Left ventricle myocardium inferior (tissue), 1 donor: ENCODE measurements at regions not wholly inside any gene's neighbourhood (a gene's known extent, or its start where the extent isn't known, plus 50 kb on each side); places are given as distances from the start of the nearest gene placed in this dataset.

Experiments used
- DNase-seq: peaks from one replicate; pipeline ENCODE4 v3.0.0-alpha.2; 2020
- H3K27ac ChIP-seq: fragments of 200-600 bp; replicated peaks from 2 replicates; pipeline ENCODE4 v1.8.0; 2021
- H3K27me3 ChIP-seq: fragments of 200-600 bp; 2 replicates; pipeline ENCODE4 v1.8.0; 2021; ENCODE audit warnings: low read depth
- H3K36me3 ChIP-seq: fragments of 200-600 bp; 2 replicates; pipeline ENCODE4 v1.8.0; 2021
- H3K4me1 ChIP-seq: fragments of 200-600 bp; 2 replicates; pipeline ENCODE4 v1.8.0; 2021
- H3K4me3 ChIP-seq: fragments of 200-600 bp; 2 replicates; pipeline ENCODE4 v1.8.0; 2021; ENCODE audit warnings: mild to moderate bottlenecking, moderate library complexity
- H3K9me3 ChIP-seq: fragments of 200-600 bp; replicated peaks from 2 replicates; pipeline ENCODE4 v1.8.0; 2021
- intact Hi-C: fragments of 100-400 bp; cut with micrococcal nuclease; formaldehyde crosslinking; loops from one replicate; pipeline ENCODE4 v1.11.0; 2022
- TF ChIP-seq, protein P1 (sequence below): fragments of 200-600 bp; IDR thresholded peaks from 2 replicates; pipeline ENCODE4 v1.8.0; 2021; ENCODE audit warnings: antibody characterized with exemption, mild to moderate bottlenecking, borderline replicate concordance
- donor health status: DM: no; HTN: yes; CAD: no; lungs with severe emphysema.

DNA sequence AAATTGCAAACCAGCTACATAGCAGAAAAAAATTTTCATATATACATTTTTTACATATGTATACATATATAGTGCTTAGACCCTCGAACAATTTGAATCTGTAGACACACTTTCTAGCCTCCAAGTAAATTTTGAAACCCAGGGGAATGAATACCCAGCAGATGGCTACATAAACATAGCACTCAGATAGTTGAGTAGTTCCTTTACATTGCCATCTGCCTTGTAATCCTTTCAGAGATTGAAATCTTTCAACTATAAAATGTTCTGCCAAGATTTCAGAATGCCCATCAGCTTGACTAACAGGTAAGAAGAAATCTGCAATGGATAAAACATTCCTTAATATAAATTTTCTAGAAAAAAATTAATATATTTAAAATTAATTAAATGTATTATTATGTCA lies 1333.5 kb upstream of the CADM2 start:
- no peak for DNase-seq
- intact Hi-C loops = no loop called here
- Histone ChIP-seq H3K9me3 (no peaks in the 10 kb centered on the region), H3K27me3 (no peaks in the 10 kb centered on the region), H3K36me3 (no peaks in the 10 kb centered on the region), H3K27ac (no peak overlapping the region), H3K4me1 (no peaks in the 10 kb centered on the region), H3K4me3 (no peak overlapping the region)
- TF ChIP-seq, protein P1, sequence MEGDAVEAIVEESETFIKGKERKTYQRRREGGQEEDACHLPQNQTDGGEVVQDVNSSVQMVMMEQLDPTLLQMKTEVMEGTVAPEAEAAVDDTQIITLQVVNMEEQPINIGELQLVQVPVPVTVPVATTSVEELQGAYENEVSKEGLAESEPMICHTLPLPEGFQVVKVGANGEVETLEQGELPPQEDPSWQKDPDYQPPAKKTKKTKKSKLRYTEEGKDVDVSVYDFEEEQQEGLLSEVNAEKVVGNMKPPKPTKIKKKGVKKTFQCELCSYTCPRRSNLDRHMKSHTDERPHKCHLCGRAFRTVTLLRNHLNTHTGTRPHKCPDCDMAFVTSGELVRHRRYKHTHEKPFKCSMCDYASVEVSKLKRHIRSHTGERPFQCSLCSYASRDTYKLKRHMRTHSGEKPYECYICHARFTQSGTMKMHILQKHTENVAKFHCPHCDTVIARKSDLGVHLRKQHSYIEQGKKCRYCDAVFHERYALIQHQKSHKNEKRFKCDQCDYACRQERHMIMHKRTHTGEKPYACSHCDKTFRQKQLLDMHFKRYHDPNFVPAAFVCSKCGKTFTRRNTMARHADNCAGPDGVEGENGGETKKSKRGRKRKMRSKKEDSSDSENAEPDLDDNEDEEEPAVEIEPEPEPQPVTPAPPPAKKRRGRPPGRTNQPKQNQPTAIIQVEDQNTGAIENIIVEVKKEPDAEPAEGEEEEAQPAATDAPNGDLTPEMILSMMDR = no peak

DNA sequence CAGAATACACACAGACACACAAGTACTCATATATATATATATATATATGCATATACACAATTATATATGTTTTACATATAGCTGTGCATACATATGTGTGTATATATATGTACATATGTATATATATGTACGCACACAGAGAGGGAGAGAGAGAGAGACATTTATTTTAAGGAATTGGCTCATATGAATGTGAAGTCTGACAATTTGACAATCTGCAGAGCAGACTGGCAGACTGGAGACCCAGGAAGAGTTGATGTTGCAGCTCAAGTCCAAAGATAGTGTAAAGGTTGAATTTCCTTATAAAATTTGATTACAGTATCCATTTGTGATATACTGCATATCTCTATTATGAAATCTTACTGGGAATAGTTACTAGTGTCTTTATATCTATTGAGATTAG lies 1330.3 kb upstream of the CADM2 start:
- TF ChIP-seq, protein P1 = no peak
- Histone ChIP-seq H3K36me3 (no peaks in the 10 kb centered on the region), H3K4me1 (no peaks in the 10 kb centered on the region), H3K9me3 (no peaks in the 10 kb centered on the region), H3K27ac (no peak overlapping the region), H3K27me3 (no peaks in the 10 kb centered on the region), H3K4me3 (no peak overlapping the region)
- no peak for DNase-seq
- intact Hi-C loops = no loop called here

DNA sequence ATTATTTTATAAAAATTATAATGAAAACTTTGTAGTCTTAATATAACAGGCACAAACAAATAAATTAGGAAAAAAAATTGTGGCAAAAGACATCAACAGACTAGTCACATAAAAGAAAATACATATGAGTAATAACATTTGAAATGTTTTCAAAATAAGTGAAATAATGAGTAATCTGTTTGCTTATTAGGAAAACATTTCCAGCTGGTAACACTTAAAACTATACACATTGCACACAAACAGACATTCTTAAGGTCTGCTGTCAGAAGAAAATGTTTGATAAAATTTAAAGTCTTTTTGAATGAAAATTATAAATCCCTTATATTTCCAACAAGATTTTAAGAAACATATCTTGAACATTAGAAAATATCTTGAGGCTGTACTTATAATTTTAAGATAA lies 1326.3 kb upstream of the CADM2 start:
- no peaks in the 10 kb centered on the region for H3K27me3 ChIP-seq
- peaks cover 10% of the 10 kb centered on the region for H3K9me3 ChIP-seq
- TF ChIP-seq, protein P1 = no peak
- no peak overlapping the region for H3K4me3 ChIP-seq
- no peak overlapping the region for H3K27ac ChIP-seq
- no peaks in the 10 kb centered on the region for H3K4me1 ChIP-seq
- H3K36me3 ChIP-seq = no peaks in the 10 kb centered on the region
- intact Hi-C loops = no loop called here
- no peak for DNase-seq

DNA sequence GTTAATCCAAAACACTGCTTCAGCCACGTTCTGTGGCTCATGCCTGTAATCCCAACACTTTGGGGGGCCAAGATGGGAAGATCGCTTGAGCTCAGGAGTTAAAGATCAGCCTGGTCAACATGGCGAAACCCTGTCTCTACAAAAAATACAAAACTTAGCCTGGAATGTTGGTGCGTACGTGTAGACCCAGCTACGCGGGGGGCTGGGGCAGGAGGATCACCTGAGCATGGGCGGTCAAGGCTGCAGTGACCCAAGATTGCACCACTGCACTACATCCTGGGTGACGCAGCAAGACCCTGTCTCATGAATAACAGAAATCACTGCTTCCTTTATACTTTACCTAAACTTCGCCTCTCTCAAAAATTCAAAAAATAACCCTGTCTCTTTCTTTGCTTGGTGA lies 1325.0 kb upstream of the CADM2 start:
- H3K36me3 ChIP-seq = no peaks in the 10 kb centered on the region
- H3K4me1 ChIP-seq = no peaks in the 10 kb centered on the region
- no peak for DNase-seq
- H3K27ac ChIP-seq = no peak overlapping the region
- no peak overlapping the region for H3K4me3 ChIP-seq
- intact Hi-C loops = no loop called here
- peaks cover 20% of the 10 kb centered on the region for H3K9me3 ChIP-seq
- TF ChIP-seq, protein P1 = no peak
- no peaks in the 10 kb centered on the region for H3K27me3 ChIP-seq

DNA sequence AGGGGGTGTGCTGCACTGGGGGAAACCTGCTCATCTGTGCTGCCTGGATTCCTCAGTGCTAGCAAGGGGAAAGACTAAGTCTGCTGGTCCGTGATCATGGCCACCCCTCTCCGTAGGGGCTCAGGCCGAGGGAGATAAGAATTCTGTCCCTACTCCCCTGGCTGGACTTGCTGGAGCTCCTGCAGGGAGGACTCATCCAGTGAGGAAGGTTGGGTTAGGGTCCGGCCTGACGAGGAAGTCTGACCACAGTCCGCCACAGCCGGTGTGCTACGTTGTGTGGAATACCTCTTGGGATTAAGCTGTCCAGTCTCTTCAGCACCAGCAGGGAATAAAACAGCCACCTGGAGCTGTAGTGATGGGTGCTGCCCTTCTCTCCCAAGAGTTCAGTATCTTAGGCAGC lies 1309.1 kb upstream of the CADM2 start:
- TF ChIP-seq, protein P1 = no peak
- H3K36me3 ChIP-seq = no peaks in the 10 kb centered on the region
- H3K27me3 ChIP-seq = no peaks in the 10 kb centered on the region
- H3K4me3 ChIP-seq = no peak overlapping the region
- no peak for DNase-seq
- H3K27ac ChIP-seq = no peak overlapping the region
- H3K4me1 ChIP-seq = no peaks in the 10 kb centered on the region
- intact Hi-C loops = no loop called here
- H3K9me3 ChIP-seq = peaks cover 30% of the 10 kb centered on the region

DNA sequence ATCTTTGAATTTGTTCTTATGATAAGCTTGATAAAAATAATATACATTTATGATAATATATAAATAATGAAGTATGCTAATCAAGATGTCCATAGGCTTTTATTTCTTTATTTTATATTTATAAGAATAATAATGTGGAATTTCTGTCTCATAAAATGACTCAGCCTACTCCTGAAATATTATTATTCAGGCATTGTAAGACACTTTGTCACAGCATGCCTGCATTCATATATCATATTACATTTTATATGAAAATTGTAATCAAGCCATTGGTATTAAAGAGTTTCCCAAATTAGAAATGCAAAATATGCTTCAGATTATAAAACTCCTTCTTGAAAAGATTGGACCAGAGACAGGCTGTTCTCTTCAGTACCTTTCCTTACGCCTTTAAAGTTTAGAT lies 1303.7 kb upstream of the CADM2 start:
- Histone ChIP-seq H3K4me1 (no peaks in the 10 kb centered on the region), H3K27me3 (no peaks in the 10 kb centered on the region), H3K4me3 (no peak overlapping the region), H3K36me3 (no peaks in the 10 kb centered on the region), H3K9me3 (no peaks in the 10 kb centered on the region), H3K27ac (no peak overlapping the region)
- intact Hi-C loops = no loop called here
- DNase-seq = no peak
- TF ChIP-seq, protein P1 = no peak
